ENCODE measurements at regions not wholly inside any gene's neighbourhood (a gene's known extent, or its start where the extent isn't known, plus 50 kb on each side); places are given as distances from the start of the nearest gene placed in this dataset.

GRCh38 chr7:142431491-142431890, 173.6 kb upstream of the PRSS58 start:
- TF ChIP-seq EZH2 (IDR thresholded peaks at IDR 0.05; ENCODE audit: low read length) (no peak), CTCF (optimal IDR thresholded peaks at IDR 0.05 in 1 of 3, IDR thresholded peaks at IDR 0.05 in 1 of 3, conservative IDR thresholded peaks at IDR 0.05 in 1 of 3; ENCODE audit: extremely low read depth in 1 of 3, insufficient read depth in 2 of 3, low read length in 3 of 3) (no peak)
- FAIRE-seq = no peak
- Histone ChIP-seq H3K9me3 (ENCODE audit: control insufficient read depth, low read depth, low read length) (no peaks in the 10 kb centered on the region), H4K20me1 (ENCODE audit: control insufficient read depth, extremely low read depth, insufficient read depth, low read length) (no peaks in the 10 kb centered on the region), H3K27me3 (ENCODE audit: control insufficient read depth, extremely low read depth, insufficient read depth, low read length) (no peaks in the 10 kb centered on the region), H3K79me2 (ENCODE audit: control insufficient read depth, insufficient read depth, low read length) (no peaks in the 10 kb centered on the region), H3K4me1 (ENCODE audit: control insufficient read depth, extremely low read depth, insufficient read depth, low read length) (peaks cover 2% of the 10 kb centered on the region), H3K4me3 (ENCODE audit: control insufficient read depth in 2 of 3, extremely low read depth in 1 of 3, insufficient read depth in 2 of 3, low read depth in 1 of 3, low read length in 3 of 3) (no peak overlapping the region), H3K27ac (ENCODE audit: control insufficient read depth, insufficient read depth, low read length) (no peak overlapping the region), H3K9ac (ENCODE audit: control insufficient read depth, extremely low read depth, insufficient read depth, low read length) (no peak overlapping the region), H3K4me2 (ENCODE audit: control insufficient read depth, extremely low read depth, insufficient read depth, low read depth, low read length) (no peak overlapping the region), H2AFZ (ENCODE audit: control insufficient read depth, low read length) (no peak overlapping the region), H3K36me3 (ENCODE audit: control insufficient read depth in 2 of 2, extremely low read depth in 1 of 2, insufficient read depth in 2 of 2, low read length in 2 of 2) (no peaks in the 10 kb centered on the region), H3K9me1 (ENCODE audit: control insufficient read depth, extremely low read depth, insufficient read depth, low read length) (no peaks in the 10 kb centered on the region)
- no peak for DNase-seq (ENCODE audit: low read depth, low spot score)
- dilution Hi-C loops (cut with MboI; ENCODE audit: extremely low pct_ligation_motif_present, low sequenced_read_pairs) = no loop called here

- no peak overlapping the region for H2AFZ ChIP-seq (ENCODE audit: control insufficient read depth, low read length)
- no peak for TF ChIP-seq EZH2 (IDR thresholded peaks at IDR 0.05; ENCODE audit: low read length)
- no peak for TF ChIP-seq CTCF (optimal IDR thresholded peaks at IDR 0.05 in 1 of 3, IDR thresholded peaks at IDR 0.05 in 1 of 3, conservative IDR thresholded peaks at IDR 0.05 in 1 of 3; ENCODE audit: extremely low read depth in 1 of 3, insufficient read depth in 2 of 3, low read length in 3 of 3)
- DNase-seq (ENCODE audit: low read depth, low spot score) (no peak), FAIRE-seq (no peak)
- H3K9ac ChIP-seq (ENCODE audit: control insufficient read depth, extremely low read depth, insufficient read depth, low read length) = no peak overlapping the region
- H3K27me3 ChIP-seq (ENCODE audit: control insufficient read depth, extremely low read depth, insufficient read depth, low read length) = no peaks in the 10 kb centered on the region
- H3K36me3 ChIP-seq (ENCODE audit: control insufficient read depth in 2 of 2, extremely low read depth in 1 of 2, insufficient read depth in 2 of 2, low read length in 2 of 2) = no peaks in the 10 kb centered on the region
- H3K79me2 ChIP-seq (ENCODE audit: control insufficient read depth, insufficient read depth, low read length) = no peaks in the 10 kb centered on the region
- H3K9me1 ChIP-seq (ENCODE audit: control insufficient read depth, extremely low read depth, insufficient read depth, low read length) = no peaks in the 10 kb centered on the region
- H3K4me3 ChIP-seq (ENCODE audit: control insufficient read depth in 2 of 3, extremely low read depth in 1 of 3, insufficient read depth in 2 of 3, low read depth in 1 of 3, low read length in 3 of 3) = no peak overlapping the region
- H4K20me1 ChIP-seq (ENCODE audit: control insufficient read depth, extremely low read depth, insufficient read depth, low read length) = no peaks in the 10 kb centered on the region
- no peak overlapping the region for H3K27ac ChIP-seq (ENCODE audit: control insufficient read depth, insufficient read depth, low read length)
- H3K4me1 ChIP-seq (ENCODE audit: control insufficient read depth, extremely low read depth, insufficient read depth, low read length) = peaks cover 2% of the 10 kb centered on the region
- dilution Hi-C loops (cut with MboI; ENCODE audit: extremely low pct_ligation_motif_present, low sequenced_read_pairs) = no loop called here
- no peaks in the 10 kb centered on the region for H3K9me3 ChIP-seq (ENCODE audit: control insufficient read depth, low read depth, low read length)
- no peak overlapping the region for H3K4me2 ChIP-seq (ENCODE audit: control insufficient read depth, extremely low read depth, insufficient read depth, low read depth, low read length)
Measured at GRCh38 chr7:142428094-142428493, 170.2 kb upstream of the PRSS58 start.
